Breast epithelium (tissue), 4 donors: ENCODE measurements at regions not wholly inside any gene's neighbourhood (a gene's known extent, or its start where the extent isn't known, plus 50 kb on each side); places are given as distances from the start of the nearest gene placed in this dataset.

Experiments used
- DNase-seq, 2 donors: peaks; one replicate each; pipeline ENCODE4 v3.0.0-alpha.2; 2019; ENCODE audit warnings: low spot score in 2 of 2
- H3K27ac ChIP-seq, 2 donors: fragments of 200-600 bp; sonication (generic) in 1 of 2; one replicate each; pipeline ENCODE4 v1.5.1; 2016 to 2019; ENCODE audit warnings: mild to moderate bottlenecking in 1 of 2
- H3K27me3 ChIP-seq, 2 donors: fragments of 200-600 bp; sonication (generic) in 1 of 2; one replicate each; pipeline versions ENCODE4 v1.5.1 to v1.6.0; 2017 to 2019; ENCODE audit warnings: control low read depth in 1 of 2, mild to moderate bottlenecking in 1 of 2
- H3K36me3 ChIP-seq: fragments of 200-600 bp; one replicate; pipeline ENCODE4 v1.5.1; 2019
- H3K4me1 ChIP-seq, 2 donors: fragments of 200-600 bp; sonication (generic); one replicate each; pipeline ENCODE4 v1.5.1; 2016 to 2019; ENCODE audit warnings: control low read depth in 1 of 2
- H3K4me3 ChIP-seq, 3 donors: fragments of 200-600 bp; sonication (generic); 1 replicate in 2 of 3; 2 replicates in 1 of 3; pipeline ENCODE4 v1.5.1; 2016 to 2019; ENCODE audit warnings: mild to moderate bottlenecking in 3 of 3, moderate library complexity in 2 of 3
- H3K9me3 ChIP-seq, 2 donors: fragments of 200-600 bp; sonication (generic) in 1 of 2; one replicate each; pipeline ENCODE4 v1.5.1; 2016 to 2019; ENCODE audit warnings: control low read depth in 1 of 2
- POLR2A ChIP-seq: fragments of 450-650 bp; IDR thresholded peaks from one replicate; pipeline ENCODE4 v1.6.1; 2016; ENCODE audit warnings: antibody characterized with exemption, mild to moderate bottlenecking, moderate library complexity
- POLR2AphosphoS5 ChIP-seq, 3 donors: sonication (generic); formaldehyde crosslinking; IDR thresholded peaks; one replicate each; pipeline ENCODE4 v1.6.1; 2017; ENCODE audit warnings: antibody characterized with exemption in 3 of 3
- intact Hi-C: fragments of 100-400 bp; cut with DNase I; formaldehyde crosslinking; loops from one replicate; pipeline ENCODE4 v1.15.1; 2023; ENCODE audit warnings: low total_unique reads
- TF ChIP-seq, protein P1 (sequence below), 3 donors: fragments of 450-650 bp; IDR thresholded peaks; one replicate each; pipeline ENCODE4 v1.5.1; 2016 to 2017; ENCODE audit warnings: antibody characterized with exemption in 3 of 3, mild to moderate bottlenecking in 3 of 3, moderate library complexity in 3 of 3

DNA sequence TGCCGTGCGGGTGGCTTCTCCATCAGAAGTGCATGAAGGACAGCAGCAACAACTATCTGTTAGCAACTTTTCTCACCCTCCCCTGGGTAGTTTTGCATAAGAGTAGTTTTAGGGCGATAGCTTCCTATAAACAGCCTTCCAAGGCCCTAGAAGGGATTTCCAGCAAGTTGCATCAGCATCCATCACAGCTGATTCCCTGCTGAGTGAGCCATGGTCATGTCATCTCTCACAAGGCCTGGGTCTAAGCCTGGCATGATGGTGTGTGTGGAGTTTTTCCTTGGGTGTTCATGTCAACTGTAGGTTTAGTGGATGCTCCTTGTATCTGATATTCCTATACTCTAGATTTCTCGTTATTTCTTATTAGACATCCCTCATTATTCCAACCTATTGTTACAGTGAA is 2324.7 kb upstream of the AGA start:
- Histone ChIP-seq H3K4me3 (no peak overlapping the region), H3K4me1 (no peaks in the 10 kb centered on the region), H3K27me3 (no peaks in the 10 kb centered on the region), H3K9me3 (peaks cover 0 to 4% of the 10 kb centered on the region in 2 donors), H3K27ac (no peak overlapping the region), H3K36me3 (no peaks in the 10 kb centered on the region)
- intact Hi-C loops, result no loop called here
- TF ChIP-seq, protein P1, sequence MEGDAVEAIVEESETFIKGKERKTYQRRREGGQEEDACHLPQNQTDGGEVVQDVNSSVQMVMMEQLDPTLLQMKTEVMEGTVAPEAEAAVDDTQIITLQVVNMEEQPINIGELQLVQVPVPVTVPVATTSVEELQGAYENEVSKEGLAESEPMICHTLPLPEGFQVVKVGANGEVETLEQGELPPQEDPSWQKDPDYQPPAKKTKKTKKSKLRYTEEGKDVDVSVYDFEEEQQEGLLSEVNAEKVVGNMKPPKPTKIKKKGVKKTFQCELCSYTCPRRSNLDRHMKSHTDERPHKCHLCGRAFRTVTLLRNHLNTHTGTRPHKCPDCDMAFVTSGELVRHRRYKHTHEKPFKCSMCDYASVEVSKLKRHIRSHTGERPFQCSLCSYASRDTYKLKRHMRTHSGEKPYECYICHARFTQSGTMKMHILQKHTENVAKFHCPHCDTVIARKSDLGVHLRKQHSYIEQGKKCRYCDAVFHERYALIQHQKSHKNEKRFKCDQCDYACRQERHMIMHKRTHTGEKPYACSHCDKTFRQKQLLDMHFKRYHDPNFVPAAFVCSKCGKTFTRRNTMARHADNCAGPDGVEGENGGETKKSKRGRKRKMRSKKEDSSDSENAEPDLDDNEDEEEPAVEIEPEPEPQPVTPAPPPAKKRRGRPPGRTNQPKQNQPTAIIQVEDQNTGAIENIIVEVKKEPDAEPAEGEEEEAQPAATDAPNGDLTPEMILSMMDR (IDR thresholded peaks at IDR 0.05), result no peak
- TF ChIP-seq POLR2A (no peak), POLR2AphosphoS5 (IDR thresholded peaks at IDR 0.05) (no peak)
- DNase-seq, result no peak

GRCh38 chr4:179768996-179769395 is 2326.8 kb upstream of the AGA start:
- no peak overlapping the region for H3K27ac ChIP-seq
- intact Hi-C loops, result no loop called here
- H3K9me3 ChIP-seq, result no peaks in the 10 kb centered on the region
- no peaks in the 10 kb centered on the region for H3K36me3 ChIP-seq
- no peaks in the 10 kb centered on the region for H3K27me3 ChIP-seq
- TF ChIP-seq, protein P1 (IDR thresholded peaks at IDR 0.05), result no peak
- TF ChIP-seq POLR2AphosphoS5 (IDR thresholded peaks at IDR 0.05), result no peak
- TF ChIP-seq POLR2A, result no peak
- DNase-seq, result no peak
- no peaks in the 10 kb centered on the region for H3K4me1 ChIP-seq
- H3K4me3 ChIP-seq, result no peak overlapping the region

DNA sequence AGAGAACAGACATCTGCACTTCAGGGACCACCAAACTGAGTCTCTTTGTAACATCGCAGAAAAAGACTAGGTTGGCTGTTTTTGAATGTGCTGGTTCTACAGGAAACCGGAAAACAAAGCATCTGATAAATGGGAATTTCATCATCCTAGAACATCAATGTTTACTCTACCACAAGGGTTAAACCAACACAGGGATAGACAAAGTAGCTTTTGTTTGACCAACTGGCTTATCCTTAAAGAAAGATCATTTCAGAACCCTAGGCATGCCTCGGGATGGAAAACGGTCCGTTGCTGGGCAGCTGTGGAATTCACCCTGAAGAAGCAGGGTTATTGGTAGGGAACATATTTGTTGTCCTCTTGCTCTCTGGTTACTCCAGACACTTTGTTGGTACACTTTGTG is 2355.5 kb upstream of the AGA start:
- H3K4me3 ChIP-seq, result no peak overlapping the region
- H3K36me3 ChIP-seq, result no peaks in the 10 kb centered on the region
- intact Hi-C loops, result no loop called here
- H3K4me1 ChIP-seq, result no peaks in the 10 kb centered on the region
- H3K9me3 ChIP-seq, result no peaks in the 10 kb centered on the region
- H3K27ac ChIP-seq, result no peak overlapping the region
- no peaks in the 10 kb centered on the region for H3K27me3 ChIP-seq
- TF ChIP-seq POLR2A (no peak), POLR2AphosphoS5 (IDR thresholded peaks at IDR 0.05) (no peak)
- DNase-seq, result no peak

- DNase-seq, result no peak
- Histone ChIP-seq H3K27me3 (no peaks in the 10 kb centered on the region), H3K4me3 (no peak overlapping the region), H3K36me3 (no peaks in the 10 kb centered on the region), H3K9me3 (no peaks in the 10 kb centered on the region), H3K4me1 (no peaks in the 10 kb centered on the region), H3K27ac (no peak overlapping the region)
- intact Hi-C loops, result no loop called here
- TF ChIP-seq, protein P1 (IDR thresholded peaks at IDR 0.05), result no peak
- TF ChIP-seq POLR2AphosphoS5 (IDR thresholded peaks at IDR 0.05) (no peak), POLR2A (no peak)
Measured at GRCh38 chr4:179803857-179804256, 2361.6 kb upstream of the AGA start.

- Histone ChIP-seq H3K27ac (no peak overlapping the region), H3K27me3 (no peaks in the 10 kb centered on the region), H3K4me3 (no peak overlapping the region), H3K9me3 (no peaks in the 10 kb centered on the region), H3K36me3 (no peaks in the 10 kb centered on the region), H3K4me1 (no peaks in the 10 kb centered on the region)
- no peak for TF ChIP-seq POLR2A
- TF ChIP-seq, protein P1 (IDR thresholded peaks at IDR 0.05), result no peak
- TF ChIP-seq POLR2AphosphoS5 (IDR thresholded peaks at IDR 0.05), result no peak
- intact Hi-C loops, result no loop called here
- no peak for DNase-seq
Measured at GRCh38 chr4:179804440-179804839, 2362.2 kb upstream of the AGA start.

GRCh38 chr4:179817317-179817716 is 2375.1 kb upstream of the AGA start:
- intact Hi-C loops, result no loop called here

More at GRCh38 chr4:179817317-179817716, 2375.1 kb upstream of the AGA start:
- Histone ChIP-seq H3K27ac (no peak overlapping the region), H3K27me3 (no peaks in the 10 kb centered on the region), H3K36me3 (no peaks in the 10 kb centered on the region), H3K4me1 (no peaks in the 10 kb centered on the region), H3K4me3 (no peak overlapping the region), H3K9me3 (peaks cover 0 to 10% of the 10 kb centered on the region in 2 donors)
- no peak for DNase-seq
- TF ChIP-seq, protein P1 (IDR thresholded peaks at IDR 0.05), result no peak
- no peak for TF ChIP-seq POLR2A
- TF ChIP-seq POLR2AphosphoS5 (IDR thresholded peaks at IDR 0.05), result no peak
